CD14-positive monocyte (primary cell): ENCODE measurements at regions not wholly inside any gene's neighbourhood (a gene's known extent, or its start where the extent isn't known, plus 50 kb on each side); places are given as distances from the start of the nearest gene placed in this dataset.

Experiments used
- DNase-seq, 3 donors: peaks; one replicate each; pipeline ENCODE4 v3.0.0-alpha.2; 2011 to 2022
- H2AFZ ChIP-seq: 2 replicates; pipeline ENCODE4 v1.6.0; 2012; ENCODE audit warnings: mild to moderate bottlenecking, low read depth, low read length, inconsistent platforms; ENCODE audit not compliant: insufficient read depth, poor library complexity, severe bottlenecking
- H3K27ac ChIP-seq, 2 donors: 1 replicate in 1 of 2; 2 replicates in 1 of 2; pipeline ENCODE4 v1.5.1; 2012 to 2013; ENCODE audit warnings: low read length in 2 of 2, control low read depth in 1 of 2, inconsistent platforms in 1 of 2, low read depth in 1 of 2, mild to moderate bottlenecking in 1 of 2
- H3K27me3 ChIP-seq, 2 donors: one replicate each; pipeline versions ENCODE4 v1.6.0 to v1.6.1; 2011 to 2013; ENCODE audit warnings: low read length in 2 of 2; ENCODE audit not compliant: control insufficient read depth in 2 of 2, insufficient read depth in 2 of 2
- H3K36me3 ChIP-seq, 2 donors: replicated peaks in 1 of 2; 1 replicate in 1 of 2; 2 replicates in 1 of 2; pipeline versions ENCODE4 v1.5.1 to v1.6.1; 2012 to 2013; ENCODE audit warnings: low read length in 2 of 2, control low read depth in 1 of 2, inconsistent platforms in 1 of 2, mild to moderate bottlenecking in 1 of 2; ENCODE audit not compliant: insufficient read depth in 2 of 2, control insufficient read depth in 1 of 2
- H3K4me1 ChIP-seq, 2 donors: 1 replicate in 1 of 2; 2 replicates in 1 of 2; pipeline versions ENCODE4 v1.5.1 to v1.6.1; 2012 to 2013; ENCODE audit warnings: low read length in 2 of 2, control low read depth in 1 of 2, inconsistent platforms in 1 of 2, mild to moderate bottlenecking in 1 of 2, moderate library complexity in 1 of 2; ENCODE audit not compliant: insufficient read depth in 2 of 2, control insufficient read depth in 1 of 2
- H3K4me2 ChIP-seq: replicated peaks from 2 replicates; pipeline ENCODE3; 2012; ENCODE audit warnings: low read length, moderate library complexity, mild to moderate bottlenecking; ENCODE audit not compliant: poor library complexity, severe bottlenecking; ENCODE audit errors: extremely low read depth
- H3K4me3 ChIP-seq, 3 experiments: fragments of 200-600 bp in 1 of 3; sonication (generic) in 1 of 3; replicated peaks in 1 of 3; 1 replicate in 2 of 3; 2 replicates in 1 of 3; pipeline ENCODE4 v1.5.1; 2011 to 2013; ENCODE audit warnings: low read length in 3 of 3, mild to moderate bottlenecking in 3 of 3, control low read depth in 2 of 3, low read depth in 2 of 3, inconsistent platforms in 1 of 3, moderate library complexity in 1 of 3
- H3K79me2 ChIP-seq: 2 replicates; pipeline ENCODE4 v1.6.0; 2012; ENCODE audit warnings: mild to moderate bottlenecking, control low read depth, inconsistent platforms, low read length, moderate library complexity; ENCODE audit not compliant: insufficient read depth
- H3K9ac ChIP-seq: 2 replicates; pipeline ENCODE4 v1.6.0; 2017; ENCODE audit warnings: low read length, mild to moderate bottlenecking; ENCODE audit not compliant: insufficient read depth, poor library complexity, severe bottlenecking
- H3K9me3 ChIP-seq, 2 donors: replicated peaks in 1 of 2; 1 replicate in 1 of 2; 2 replicates in 1 of 2; pipeline versions ENCODE4 v1.5.1 to v1.6.1; 2012 to 2013; ENCODE audit warnings: low read length in 2 of 2, control low read depth in 1 of 2; ENCODE audit not compliant: control insufficient read depth in 1 of 2, insufficient read depth in 1 of 2
- H4K20me1 ChIP-seq: 2 replicates; pipeline ENCODE4 v1.6.0; 2012; ENCODE audit warnings: mild to moderate bottlenecking, low read length, control low read depth, moderate library complexity; ENCODE audit not compliant: insufficient read depth
- H3K27ac Mint-ChIP-seq, 7 donors: one replicate each; pipeline ENCODE4 v1.8.0; 2020; ENCODE audit warnings: mild to moderate bottlenecking in 7 of 7, mixed read lengths in 7 of 7, moderate library complexity in 6 of 7, inconsistent platforms in 2 of 7
- H3K27me3 Mint-ChIP-seq, 3 donors: one replicate each; pipeline ENCODE4 v1.8.0; 2021 to 2022; ENCODE audit warnings: low read depth in 3 of 3, mild to moderate bottlenecking in 3 of 3, mixed read lengths in 3 of 3, moderate library complexity in 3 of 3, inconsistent platforms in 1 of 3
- H3K36me3 Mint-ChIP-seq, 2 donors: one replicate each; pipeline ENCODE4 v1.8.0; 2020; ENCODE audit warnings: mixed read lengths in 2 of 2, inconsistent platforms in 1 of 2, mild to moderate bottlenecking in 1 of 2
- H3K4me1 Mint-ChIP-seq: one replicate; pipeline ENCODE4 v1.8.0; 2020; ENCODE audit warnings: mild to moderate bottlenecking, mixed read lengths
- H3K4me3 Mint-ChIP-seq, 2 donors: one replicate each; pipeline ENCODE4 v1.8.0; 2020; ENCODE audit warnings: mild to moderate bottlenecking in 2 of 2, mixed read lengths in 2 of 2, moderate library complexity in 1 of 2
- H3K9me3 Mint-ChIP-seq, 7 donors: one replicate each; pipeline ENCODE4 v1.8.0; 2020 to 2022; ENCODE audit warnings: mixed read lengths in 7 of 7, mild to moderate bottlenecking in 6 of 7, moderate library complexity in 6 of 7, inconsistent platforms in 2 of 7
- WGBS: methylation state at CpG from one replicate; pipeline ENCODE4 v1.1.5; 2013; ENCODE audit warnings: missing lambda C conversion rate; ENCODE audit not compliant: insufficient coverage; 5-methylcytosine and 5-hydroxymethylcytosine counted together
- intact Hi-C, 2 donors: fragments of 100-400 bp; cut with micrococcal nuclease; formaldehyde crosslinking; loops; one replicate each; pipeline versions ENCODE4 v1.15.0 to v1.15.1; 2023
- TF ChIP-seq, protein P1 (sequence below): fragments of 200-600 bp; IDR thresholded peaks from one replicate; pipeline ENCODE4 v1.8.0; 2022; ENCODE audit warnings: antibody characterized with exemption, mild to moderate bottlenecking

- TF ChIP-seq, protein P1, sequence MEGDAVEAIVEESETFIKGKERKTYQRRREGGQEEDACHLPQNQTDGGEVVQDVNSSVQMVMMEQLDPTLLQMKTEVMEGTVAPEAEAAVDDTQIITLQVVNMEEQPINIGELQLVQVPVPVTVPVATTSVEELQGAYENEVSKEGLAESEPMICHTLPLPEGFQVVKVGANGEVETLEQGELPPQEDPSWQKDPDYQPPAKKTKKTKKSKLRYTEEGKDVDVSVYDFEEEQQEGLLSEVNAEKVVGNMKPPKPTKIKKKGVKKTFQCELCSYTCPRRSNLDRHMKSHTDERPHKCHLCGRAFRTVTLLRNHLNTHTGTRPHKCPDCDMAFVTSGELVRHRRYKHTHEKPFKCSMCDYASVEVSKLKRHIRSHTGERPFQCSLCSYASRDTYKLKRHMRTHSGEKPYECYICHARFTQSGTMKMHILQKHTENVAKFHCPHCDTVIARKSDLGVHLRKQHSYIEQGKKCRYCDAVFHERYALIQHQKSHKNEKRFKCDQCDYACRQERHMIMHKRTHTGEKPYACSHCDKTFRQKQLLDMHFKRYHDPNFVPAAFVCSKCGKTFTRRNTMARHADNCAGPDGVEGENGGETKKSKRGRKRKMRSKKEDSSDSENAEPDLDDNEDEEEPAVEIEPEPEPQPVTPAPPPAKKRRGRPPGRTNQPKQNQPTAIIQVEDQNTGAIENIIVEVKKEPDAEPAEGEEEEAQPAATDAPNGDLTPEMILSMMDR, result no peak
- no peak overlapping the region for H3K27ac Mint-ChIP-seq
These were observed 334.0 kb downstream of the STIM2 start for GRCh38 chr4:27194599-27195176.

GRCh38 chr4:27198246-27198645 lies 337.6 kb downstream of the STIM2 start:
- Histone ChIP-seq H3K4me3 (no peak overlapping the region), H4K20me1 (no peaks in the 10 kb centered on the region), H3K27me3 (no peaks in the 10 kb centered on the region), H3K79me2 (no peaks in the 10 kb centered on the region), H3K9me3 (no peaks in the 10 kb centered on the region), H3K36me3 (no peaks in the 10 kb centered on the region), H3K9ac (no peak overlapping the region), H3K4me2 (no peak overlapping the region), H3K4me1 (no peaks in the 10 kb centered on the region), H2AFZ (no peak overlapping the region), H3K27ac (no peak overlapping the region)
- H3K4me1 Mint-ChIP-seq, result no peaks in the 10 kb centered on the region
- no CpG with 5 or more reads among the region's 2 CpGs for WGBS
- H3K36me3 Mint-ChIP-seq, result no peaks in the 10 kb centered on the region
- no peak overlapping the region for H3K4me3 Mint-ChIP-seq
- intact Hi-C loops, result no loop called here
- no peak overlapping the region for H3K27ac Mint-ChIP-seq
- TF ChIP-seq, protein P1, result no peak
- H3K27me3 Mint-ChIP-seq, result peaks cover 0 to 2% (median 0%) of the 10 kb centered on the region in 3 donors
- DNase-seq, result no peak
- no peaks in the 10 kb centered on the region for H3K9me3 Mint-ChIP-seq

More at GRCh38 chr4:27194599-27195176, 334.0 kb downstream of the STIM2 start:
- no peak overlapping the region for H3K27ac ChIP-seq
- H3K4me1 ChIP-seq, result no peaks in the 10 kb centered on the region
- H3K4me1 Mint-ChIP-seq, result no peaks in the 10 kb centered on the region
- no peaks in the 10 kb centered on the region for H4K20me1 ChIP-seq
- no peak for DNase-seq
- H3K9ac ChIP-seq, result no peak overlapping the region
- peaks cover 0 to 2% (median 0%) of the 10 kb centered on the region in 7 donors for H3K9me3 Mint-ChIP-seq
- H3K4me3 ChIP-seq, result no peak overlapping the region
- H3K79me2 ChIP-seq, result no peaks in the 10 kb centered on the region
- intact Hi-C loops, result no loop called here
- H3K9me3 ChIP-seq, result no peaks in the 10 kb centered on the region
- no peak overlapping the region for H2AFZ ChIP-seq
- peaks cover 0 to 2% (median 0%) of the 10 kb centered on the region in 3 donors for H3K27me3 Mint-ChIP-seq
- no peaks in the 10 kb centered on the region for H3K36me3 ChIP-seq
- H3K27me3 ChIP-seq, result no peaks in the 10 kb centered on the region
- no peak overlapping the region for H3K4me2 ChIP-seq
- H3K36me3 Mint-ChIP-seq, result no peaks in the 10 kb centered on the region
- no peak overlapping the region for H3K4me3 Mint-ChIP-seq
- WGBS, result 56% methylated on average over 1 of the region's 2 CpGs
